BJ (cell line): ENCODE measurements at regions not wholly inside any gene's neighbourhood (a gene's known extent, or its start where the extent isn't known, plus 50 kb on each side); places are given as distances from the start of the nearest gene placed in this dataset.

Source experiments
- CTCF ChIA-PET: fragments of 350-600 bp; formaldehyde crosslinking; extraction: SDS; loops from one replicate; lab custom pipeline; 2021; ENCODE audit warnings: antibody characterized with exemption, inconsistent platforms; lab: Yijun Ruan, JAX
- POLR2A ChIA-PET: fragments of 300-600 bp; sonication (Branson Sonifier 250); formaldehyde crosslinking; extraction: SDS; loops from one replicate; lab custom pipeline; 2021; ENCODE audit warnings: antibody characterized with exemption; lab: Charles Lee
- DNase-seq: peaks from one replicate; pipeline ENCODE4 v3.0.0-alpha.2; 2011; ENCODE audit warnings: low read depth
- H3K27me3 ChIP-seq: 2 replicates; pipeline ENCODE4 v1.6.0; 2011; ENCODE audit warnings: low read length; ENCODE audit not compliant: control insufficient read depth, insufficient read depth
- H3K36me3 ChIP-seq: 2 replicates; pipeline ENCODE4 v1.5.1; 2011; ENCODE audit warnings: low read length; ENCODE audit not compliant: control insufficient read depth, insufficient read depth
- H3K4me3 ChIP-seq: 2 replicates; pipeline ENCODE4 v1.5.1; 2011; ENCODE audit warnings: low read depth, mild to moderate bottlenecking, control low read depth, low read length
- CTCF ChIP-seq: IDR thresholded peaks from 2 replicates; pipeline ENCODE4 v1.5.1; 2011; ENCODE audit warnings: low read depth, mild to moderate bottlenecking, control low read depth, inconsistent platforms, low read length, moderate library complexity; ENCODE audit not compliant: insufficient read depth

- CTCF ChIA-PET: no interaction called here
- POLR2A ChIA-PET: no interaction called here
- no peak for TF ChIP-seq CTCF
- no peaks in the 10 kb centered on the region for H3K36me3 ChIP-seq
- H3K4me3 ChIP-seq: no peak overlapping the region
- no peak for DNase-seq
- no peaks in the 10 kb centered on the region for H3K27me3 ChIP-seq
Observed at GRCh38 chr7:19623676-19624075, 85.2 kb downstream of the POLR1F start.

GRCh38 chr7:19621740-19622139 is 87.1 kb downstream of the POLR1F start:
- CTCF ChIA-PET: no interaction called here
- POLR2A ChIA-PET: no interaction called here
- Histone ChIP-seq H3K4me3 (no peak overlapping the region), H3K36me3 (no peaks in the 10 kb centered on the region), H3K27me3 (no peaks in the 10 kb centered on the region)
- no peak for DNase-seq
- no peak for TF ChIP-seq CTCF

GRCh38 chr7:19620470-19620869 is 88.4 kb downstream of the POLR1F start:
- H3K27me3 ChIP-seq: no peaks in the 10 kb centered on the region
- CTCF ChIA-PET: no interaction called here
- H3K4me3 ChIP-seq: no peak overlapping the region
- TF ChIP-seq CTCF: no peak
- DNase-seq: no peak
- no peaks in the 10 kb centered on the region for H3K36me3 ChIP-seq
- POLR2A ChIA-PET: no interaction called here

- no peak for TF ChIP-seq CTCF
- Histone ChIP-seq H3K27me3 (no peaks in the 10 kb centered on the region), H3K36me3 (no peaks in the 10 kb centered on the region), H3K4me3 (no peak overlapping the region)
- no peak for DNase-seq
- ChIA-PET POLR2A (no interaction called here), CTCF (no interaction called here)
Observed at GRCh38 chr7:19619122-19619521, 89.7 kb downstream of the POLR1F start.

- CTCF ChIA-PET: no interaction called here
- Histone ChIP-seq H3K27me3 (no peaks in the 10 kb centered on the region), H3K36me3 (no peaks in the 10 kb centered on the region), H3K4me3 (no peak overlapping the region)
- POLR2A ChIA-PET: no interaction called here
- no peak for DNase-seq
- no peak for TF ChIP-seq CTCF
Observed at GRCh38 chr7:19617901-19618300, 90.9 kb downstream of the POLR1F start.
